Activated naive CD4-positive, alpha-beta T cell treated with anti-CD3 and anti-CD28 coated beads, Interleukin-2, amount 50 U/mL, for 16 hours (primary cell): ENCODE measurements at regions not wholly inside any gene's neighbourhood (a gene's known extent, or its start where the extent isn't known, plus 50 kb on each side); places are given as distances from the start of the nearest gene placed in this dataset.

Experiments
- DNase-seq: peaks from one replicate; pipeline ENCODE4 v3.0.0-alpha.2; 2020

GRCh38 chr12:82149045-82149444 is 209.1 kb downstream of the CCDC59 start:
- no peak for DNase-seq

- no peak for DNase-seq
These were observed 211.4 kb downstream of the CCDC59 start for GRCh38 chr12:82146740-82147139.

GRCh38 chr12:82144505-82144904 is 213.7 kb downstream of the CCDC59 start:
- DNase-seq, result no peak

DNA sequence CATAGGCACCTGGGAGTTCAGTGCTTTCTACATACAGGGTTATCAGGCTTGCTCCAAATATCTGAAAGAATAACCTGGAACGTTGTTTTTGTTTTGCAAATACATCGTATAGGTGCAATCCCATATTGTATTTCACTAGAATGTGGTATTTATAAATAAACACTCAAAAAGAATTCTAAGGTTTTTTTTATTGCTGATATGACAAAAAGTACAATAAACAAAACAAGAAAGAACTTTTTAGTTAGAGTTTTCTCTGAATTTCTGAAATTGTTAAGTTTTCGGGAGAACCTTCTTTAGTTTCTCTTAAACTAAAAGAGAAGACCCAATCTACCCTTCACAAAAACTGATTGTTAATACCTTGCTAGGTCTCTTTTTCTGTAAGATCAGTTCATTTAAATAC is 225.8 kb downstream of the CCDC59 start:
- DNase-seq, result no peak

- no peak for DNase-seq
These were observed 227.4 kb downstream of the CCDC59 start for GRCh38 chr12:82130762-82131161.

GRCh38 chr12:82124711-82125380 is 233.3 kb downstream of the CCDC59 start:
- no peak for DNase-seq

DNA sequence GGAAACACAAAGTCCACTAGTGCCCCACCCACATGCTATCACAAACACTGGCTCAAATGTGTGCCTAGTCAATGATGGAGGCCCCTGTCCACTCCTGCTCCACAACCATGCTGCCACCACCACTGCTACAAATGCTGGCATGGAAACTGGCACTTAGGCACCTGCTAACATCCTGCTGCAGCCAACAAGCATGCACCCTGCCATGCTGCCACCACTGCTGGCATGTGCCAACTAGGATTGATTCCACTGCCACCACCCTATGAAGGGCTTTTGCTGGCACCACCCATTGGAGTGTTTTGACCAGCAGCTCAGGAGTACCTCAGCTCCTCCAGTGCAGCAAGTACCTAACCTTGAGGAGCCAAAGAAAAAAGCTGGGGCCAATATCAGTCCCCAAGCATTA is 236.6 kb downstream of the CCDC59 start:
- DNase-seq, result no peak

DNA sequence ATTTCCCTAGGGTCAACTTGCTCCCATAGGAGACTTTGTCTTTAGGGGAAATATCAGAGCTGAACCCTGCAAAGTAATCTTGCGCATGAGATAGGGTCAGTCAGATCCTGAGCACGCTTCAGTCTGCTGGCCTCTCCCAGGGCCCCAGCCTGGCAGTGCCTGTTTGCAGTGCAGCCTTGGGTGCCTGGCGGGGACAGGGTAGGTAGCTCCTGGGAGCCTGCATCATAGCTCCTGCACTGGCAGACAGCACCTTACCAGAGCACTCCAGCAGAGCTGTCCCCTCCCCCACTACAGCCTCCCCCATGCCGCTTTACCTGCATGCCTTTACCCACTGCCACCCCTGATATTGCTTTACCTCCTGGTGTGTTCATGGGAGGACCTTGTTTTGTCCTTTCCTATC is 237.3 kb downstream of the CCDC59 start:
- DNase-seq, result no peak

- DNase-seq, result no peak
These were observed 248.9 kb downstream of the CCDC59 start for GRCh38 chr12:82109243-82109642.

- no peak for DNase-seq
These were observed 249.6 kb downstream of the CCDC59 start for GRCh38 chr12:82108615-82109014.

DNA sequence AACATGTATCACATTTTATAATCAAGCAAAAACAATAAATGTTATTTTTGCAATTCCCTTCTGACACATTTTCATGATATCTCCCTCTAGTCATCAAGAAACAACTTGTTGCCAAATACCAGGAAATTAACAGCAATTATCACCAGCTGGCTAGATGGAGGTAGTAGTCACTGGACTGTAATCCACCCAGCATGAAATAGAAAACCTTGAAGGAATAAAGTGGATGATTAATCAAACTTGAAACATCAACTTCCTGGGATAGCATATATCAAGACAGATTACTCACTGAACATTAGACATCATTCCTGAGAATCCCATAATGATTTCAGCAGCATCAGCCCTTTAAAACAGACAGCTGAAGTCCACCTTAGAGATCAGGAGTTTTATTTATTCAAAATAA is 259.0 kb downstream of the CCDC59 start:
- no peak for DNase-seq

- no peak for DNase-seq
These were observed 260.3 kb downstream of the CCDC59 start for GRCh38 chr12:82097877-82098276.

DNA sequence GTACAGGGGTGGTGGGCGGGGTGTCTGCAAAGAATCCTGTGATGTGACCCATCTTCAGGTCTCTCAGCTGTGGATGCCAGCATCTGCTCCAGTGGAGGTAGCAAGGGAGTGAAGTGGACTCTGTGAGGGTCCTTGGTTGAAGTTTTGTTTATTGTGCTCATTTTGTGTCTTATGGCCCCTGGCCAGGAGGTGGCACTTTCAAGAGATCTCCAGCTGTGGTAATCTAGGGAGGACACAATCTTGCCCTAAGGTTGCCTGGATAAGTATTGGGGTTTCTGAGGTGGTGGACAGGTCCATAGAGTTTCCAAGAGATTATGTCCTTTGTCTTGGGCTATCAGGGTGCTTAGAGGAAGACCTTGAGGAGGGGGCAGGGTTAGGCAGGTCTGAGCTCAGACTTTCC is 260.7 kb downstream of the CCDC59 start:
- DNase-seq, result no peak

DNA sequence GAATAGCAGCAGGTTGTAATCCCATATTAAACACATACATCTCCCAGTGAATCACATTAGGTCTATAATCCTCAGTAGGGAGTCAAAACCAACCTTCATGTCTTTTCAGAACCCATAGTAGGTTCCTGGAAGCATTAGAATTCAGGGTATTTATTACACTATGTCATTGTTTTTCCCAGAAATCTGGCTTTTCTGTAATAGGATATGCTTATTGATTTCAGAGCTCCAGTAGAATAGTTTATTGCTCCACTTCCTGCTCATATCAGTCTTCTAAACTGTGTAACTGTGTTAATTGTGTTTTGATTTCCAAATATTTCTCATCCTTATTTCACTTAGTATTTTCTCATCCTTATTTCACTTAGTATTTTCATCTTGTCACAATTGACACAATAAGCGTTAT is 268.0 kb downstream of the CCDC59 start:
- DNase-seq, result no peak

DNA sequence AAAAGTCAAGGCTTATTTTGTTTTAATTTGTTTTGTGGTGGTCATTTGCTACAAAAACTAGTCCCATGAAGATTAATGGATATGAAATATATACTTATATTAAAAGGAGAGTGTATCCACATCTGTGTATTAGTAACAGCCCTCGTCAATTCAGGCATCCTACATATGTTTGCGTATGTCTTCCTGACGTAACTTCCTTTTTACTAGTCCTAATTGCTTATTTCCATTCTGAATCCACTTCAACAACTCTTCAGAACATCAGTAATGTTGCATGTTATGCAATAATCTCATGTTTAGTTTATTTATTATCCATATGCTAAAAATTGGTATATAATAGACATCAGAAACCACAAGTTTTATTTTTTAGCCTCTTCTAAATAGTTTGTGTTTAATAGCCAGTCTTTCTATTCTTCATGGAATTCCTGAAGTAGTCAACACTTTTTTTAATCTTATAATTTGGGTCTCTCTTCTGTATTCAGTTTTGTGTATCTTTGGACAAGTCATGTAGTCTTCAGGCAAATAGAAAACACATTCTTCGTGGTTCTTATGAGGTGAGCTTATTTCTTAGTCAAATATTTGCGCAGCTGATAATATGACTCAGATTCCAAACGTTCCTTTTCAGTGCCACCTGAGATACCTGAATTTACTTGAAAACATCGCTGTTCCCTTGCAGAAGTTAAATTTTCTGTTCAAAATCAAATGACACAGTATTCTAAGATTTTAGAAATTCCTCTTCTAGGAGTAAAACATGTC is 268.6 kb downstream of the CCDC59 start:
- no peak for DNase-seq

- no peak for DNase-seq
These were observed 275.7 kb downstream of the CCDC59 start for GRCh38 chr12:82082501-82082900.

DNA sequence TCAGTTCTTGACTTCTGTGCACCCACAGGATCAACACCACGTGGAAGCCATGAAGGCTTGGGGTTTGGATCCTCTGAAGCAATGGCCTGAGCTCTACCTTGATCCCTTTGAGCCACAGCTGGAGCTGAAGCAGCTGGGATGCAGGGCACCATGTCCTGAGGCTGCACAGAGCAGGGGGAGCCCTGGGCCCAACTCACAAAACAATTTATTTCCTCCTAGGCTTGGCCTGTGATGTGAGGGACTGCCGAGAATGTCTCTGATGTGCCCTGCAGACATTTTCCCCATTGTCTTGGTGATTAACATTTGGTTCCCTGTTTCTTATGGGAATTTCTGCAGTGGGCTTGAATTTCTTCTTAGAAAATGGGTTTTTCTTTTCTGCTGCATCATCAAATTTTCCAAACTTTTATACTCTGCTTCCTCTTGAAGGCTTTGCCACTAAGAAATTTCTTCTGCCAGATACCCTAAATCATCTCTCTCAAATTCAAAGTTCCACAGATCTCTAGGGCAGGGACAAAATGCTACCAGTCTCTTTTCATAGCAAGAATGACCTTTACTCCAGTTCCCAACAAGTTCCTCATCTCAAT is 288.2 kb downstream of the CCDC59 start:
- DNase-seq, result no peak

DNA sequence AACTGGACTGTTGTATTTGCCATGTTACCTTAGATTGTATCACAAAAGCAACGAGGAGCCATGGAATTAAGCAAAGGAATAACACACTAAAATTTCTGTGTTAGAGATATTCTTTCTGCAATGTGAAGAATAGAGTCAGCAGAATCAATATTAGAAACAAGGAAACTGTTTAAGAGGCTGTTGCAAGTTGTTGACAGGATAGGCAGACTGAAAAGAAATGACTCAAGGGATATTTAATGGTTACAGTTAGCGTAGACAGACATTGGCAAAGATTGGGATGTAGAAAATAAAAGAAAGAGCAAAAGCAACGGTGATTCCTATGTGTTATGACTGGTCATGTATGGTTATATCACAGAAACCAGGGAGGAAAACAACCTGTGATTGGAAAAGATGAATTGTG is 299.0 kb upstream of the PPFIA2 start:
- no peak for DNase-seq

DNA sequence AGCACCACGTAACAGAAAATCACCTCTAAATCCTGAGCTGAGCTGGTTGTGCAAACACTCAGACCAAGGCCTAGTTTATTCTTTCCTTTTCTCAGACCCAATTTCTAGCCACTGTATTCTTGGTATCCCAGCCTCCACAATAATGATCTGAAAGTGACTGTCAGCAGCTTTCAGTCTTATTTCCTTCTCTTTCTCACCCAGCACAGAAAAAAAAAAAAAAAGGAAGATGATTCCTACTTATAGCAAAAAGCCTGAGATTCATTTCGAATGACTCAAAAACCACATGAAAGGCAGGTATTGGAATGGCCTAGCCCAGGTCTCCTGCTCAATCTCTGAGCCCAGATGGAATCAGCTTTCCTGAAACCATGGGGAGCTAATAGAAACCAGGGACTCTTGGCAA is 298.6 kb upstream of the PPFIA2 start:
- DNase-seq, result no peak

DNA sequence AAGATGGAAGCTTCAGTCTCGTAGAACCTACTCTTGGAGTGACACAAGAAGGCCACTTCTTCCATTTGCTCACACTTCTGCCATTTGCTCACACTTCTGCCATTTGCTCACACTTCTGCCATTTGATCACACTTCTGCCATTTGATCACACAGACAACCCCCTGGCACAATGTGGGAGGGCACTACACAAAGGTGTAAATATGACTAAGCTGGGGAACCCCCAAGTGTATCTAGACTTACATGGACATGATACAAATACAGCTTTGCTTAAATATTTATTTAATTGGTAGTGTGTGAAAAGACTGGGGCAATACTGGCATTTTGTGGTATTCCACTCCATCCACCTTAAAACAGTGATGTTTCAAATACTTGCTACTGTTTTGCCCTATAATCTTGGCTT is 296.2 kb upstream of the PPFIA2 start:
- no peak for DNase-seq

GRCh38 chr12:82054566-82054965 is 295.4 kb upstream of the PPFIA2 start:
- no peak for DNase-seq

DNA sequence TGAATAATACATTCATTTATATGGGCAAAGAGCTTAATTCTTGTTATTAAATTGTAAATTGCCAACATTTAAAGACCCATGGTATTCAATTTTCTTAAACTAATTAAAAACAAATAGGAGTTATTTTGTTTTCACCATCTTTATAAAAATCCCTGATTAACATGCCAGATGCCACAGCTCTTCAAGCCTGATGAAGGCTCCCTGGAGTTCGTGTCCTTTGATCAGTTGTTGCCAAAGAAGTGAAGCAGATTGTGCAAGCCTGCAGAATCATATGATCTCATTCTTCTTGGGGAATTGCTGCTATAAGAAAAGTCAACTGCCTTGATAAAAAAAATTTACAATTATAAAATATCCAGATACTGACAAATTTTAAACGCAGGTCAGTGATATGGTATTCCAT is 288.3 kb upstream of the PPFIA2 start:
- no peak for DNase-seq

DNA sequence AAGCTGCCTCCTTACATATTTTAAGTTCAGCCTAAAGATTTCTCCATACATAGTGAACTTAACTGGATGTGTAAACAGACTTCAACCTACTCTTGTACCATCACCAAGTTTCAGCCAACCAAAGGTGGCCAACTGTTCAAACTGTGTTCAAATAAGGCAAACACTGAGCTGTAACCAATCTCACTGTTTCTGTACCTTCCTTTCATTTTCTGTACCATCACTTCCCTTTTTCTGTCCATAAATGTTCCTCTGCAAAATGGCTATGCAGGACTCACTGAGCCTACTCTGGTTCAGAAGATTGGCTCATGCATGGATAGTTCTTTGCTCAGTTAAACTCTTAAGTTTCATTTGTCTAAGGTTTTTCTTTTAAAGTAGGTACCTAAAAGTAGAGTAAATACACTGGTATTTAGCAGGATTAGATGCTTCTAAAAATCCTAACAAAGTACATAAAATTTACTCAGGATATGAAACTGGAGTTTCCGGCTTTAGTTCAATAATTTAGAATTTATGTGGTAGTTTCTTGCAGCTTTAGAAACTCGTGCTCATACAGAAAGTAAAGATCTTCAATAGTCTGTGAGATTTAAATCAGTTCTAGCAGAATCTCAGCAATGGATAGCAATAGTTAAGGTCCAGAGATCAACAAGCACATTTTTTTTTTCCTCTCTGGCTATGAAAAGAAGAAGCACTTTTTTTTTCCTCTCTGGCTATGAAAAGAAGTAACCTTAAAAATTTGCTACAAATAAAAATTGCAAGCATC is 282.0 kb upstream of the PPFIA2 start:
- DNase-seq, result no peak

DNA sequence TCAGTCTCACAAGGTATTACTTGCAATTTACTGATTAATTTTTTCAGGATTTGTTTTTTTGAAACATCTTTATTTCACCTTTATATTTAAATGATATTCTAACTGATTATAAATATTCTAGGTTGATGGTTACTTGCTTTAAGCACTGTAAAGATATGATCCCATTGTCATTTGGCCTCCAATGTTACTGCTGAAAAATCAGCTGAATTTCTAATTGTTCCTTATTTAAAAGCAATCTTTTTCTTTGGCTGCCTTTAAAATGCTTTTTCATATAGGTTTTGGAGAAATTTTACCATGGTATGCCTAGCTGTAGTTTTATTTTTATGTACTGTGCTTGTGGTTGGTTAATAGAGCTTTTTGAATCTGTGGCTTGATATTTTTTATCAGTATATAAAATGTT is 275.6 kb upstream of the PPFIA2 start:
- DNase-seq, result no peak
